HCT116 (cell line): ENCODE measurements at regions not wholly inside any gene's neighbourhood (a gene's known extent, or its start where the extent isn't known, plus 50 kb on each side); places are given as distances from the start of the nearest gene placed in this dataset.

ENCODE experiments used
- ATAC-seq: fragments of 200-7000 bp; cut with Tn5 transposase; 2 replicates; pipeline ENCODE4 v1.9.1; 2020; ENCODE audit warnings: mild to moderate bottlenecking, moderate library complexity
- BruUV-seq: library from RNA; stranded (reverse); fragments of 400-500 nt; replicated peaks from 2 replicates; lab custom pipeline; 2021; lab: Mats Ljungman, UMichigan
- CTCF ChIA-PET: fragments of 300-600 bp; sonication (Branson Sonifier 250); formaldehyde crosslinking; loops from one replicate; lab custom pipeline; 2021; ENCODE audit warnings: antibody characterized with exemption; lab: Charles Lee
- POLR2A ChIA-PET: fragments of 300-600, 350-600 bp; sonication (Branson Sonifier 250); formaldehyde crosslinking; loops from one replicate; lab custom pipeline; 2021; ENCODE audit warnings: antibody characterized with exemption; lab: Charles Lee
- RAD21 ChIA-PET, 2 experiments: fragments of 300-600 bp; sonication (Branson Sonifier 250); formaldehyde crosslinking; loops; one replicate each; lab custom pipeline; 2023; ENCODE audit warnings: low total read pairs in 2 of 2; ENCODE audit not compliant: uncharacterized antibody in 2 of 2, unreplicated experiment in 2 of 2, low non-redundant PET in 1 of 2; lab: Charles Lee
- DNase-seq: peaks from one replicate; pipeline ENCODE4 v3.0.0-alpha.2; 2010; ENCODE audit warnings: low read depth, low spot score
- H2AFZ ChIP-seq: fragments of 200-600 bp; shearing (Covaris generic), sonication (generic); 2 replicates; pipeline ENCODE4 v1.6.1; 2017; ENCODE audit warnings: low read depth, mixed run types, mixed read lengths, antibody characterized with exemption, low read length; ENCODE audit not compliant: poor library complexity, severe bottlenecking
- H3K27ac ChIP-seq: 2 replicates; pipeline ENCODE4 v1.5.1; 2012; ENCODE audit warnings: low read depth, low read length
- H3K27me3 ChIP-seq: fragments of 200-600 bp; sonication (generic); 2 replicates; pipeline ENCODE4 v1.6.1; 2016; ENCODE audit warnings: mixed run types, low read length, mixed read lengths; ENCODE audit not compliant: insufficient read depth
- H3K36me3 ChIP-seq, 2 experiments: fragments of 200-500 bp in 1 of 2; fragments of 200-600 bp in 1 of 2; sonication (Bioruptor generic) in 1 of 2; sonication (generic) in 1 of 2; 2 replicates each; pipeline versions ENCODE4 v1.5.1 to v1.6.1; 2014 to 2016; ENCODE audit warnings: low read length in 2 of 2, inconsistent platforms in 1 of 2, mixed read lengths in 1 of 2, mixed run types in 1 of 2; ENCODE audit not compliant: insufficient read depth in 2 of 2, control insufficient read depth in 1 of 2
- H3K4me1 ChIP-seq, 2 experiments: fragments of 200-600 bp in 1 of 2; sonication (generic) in 1 of 2; 2 replicates each; pipeline versions ENCODE4 v1.5.1 to v1.6.1; 2012 to 2017; ENCODE audit warnings: low read length in 2 of 2, inconsistent platforms in 1 of 2, mild to moderate bottlenecking in 1 of 2, mixed read lengths in 1 of 2, mixed run types in 1 of 2, moderate library complexity in 1 of 2; ENCODE audit not compliant: insufficient read depth in 2 of 2, control insufficient read depth in 1 of 2
- H3K4me2 ChIP-seq: fragments of 200-600 bp; sonication (generic); 2 replicates; pipeline ENCODE4 v1.6.1; 2017; ENCODE audit warnings: mixed run types, low read length, mixed read lengths
- H3K4me3 ChIP-seq, 2 experiments: fragments of 200-600 bp in 1 of 2; sonication (generic) in 1 of 2; replicated peaks in 1 of 2; 2 replicates each; pipeline ENCODE4 v1.5.1; 2011 to 2016; ENCODE audit warnings: low read length in 2 of 2, control low read depth in 1 of 2, low read depth in 1 of 2, mild to moderate bottlenecking in 1 of 2, mixed read lengths in 1 of 2, mixed run types in 1 of 2
- H3K79me2 ChIP-seq: fragments of 200-600 bp; sonication (generic); 2 replicates; pipeline ENCODE4 v1.6.1; 2017; ENCODE audit warnings: mild to moderate bottlenecking, mixed run types, low read length, moderate library complexity, mixed read lengths; ENCODE audit not compliant: insufficient read depth
- H3K9ac ChIP-seq: fragments of 200-600 bp; sonication (generic); 2 replicates; pipeline ENCODE4 v1.6.1; 2016; ENCODE audit warnings: low read length, mixed read lengths
- H3K9me2 ChIP-seq: fragments of 200-600 bp; sonication (generic), shearing (Covaris generic); 2 replicates; pipeline ENCODE4 v1.6.1; 2017; ENCODE audit warnings: mixed run types, mild to moderate bottlenecking, moderate library complexity; ENCODE audit not compliant: insufficient read depth
- H3K9me3 ChIP-seq, 2 experiments: fragments of 200-500 bp in 1 of 2; fragments of 200-600 bp in 1 of 2; sonication (Bioruptor generic) in 1 of 2; sonication (generic) in 1 of 2; 2 replicates each; pipeline ENCODE4 v1.6.1; 2014 to 2017; ENCODE audit warnings: low read length in 2 of 2, mixed read lengths in 2 of 2, inconsistent platforms in 1 of 2, low read depth in 1 of 2, mild to moderate bottlenecking in 1 of 2, mixed run types in 1 of 2, moderate library complexity in 1 of 2; ENCODE audit not compliant: control insufficient read depth in 1 of 2, insufficient read depth in 1 of 2
- H4K20me1 ChIP-seq: fragments of 200-600 bp; sonication (generic), shearing (Covaris generic); 2 replicates; pipeline ENCODE4 v1.6.1; 2017; ENCODE audit warnings: mixed run types, mild to moderate bottlenecking, moderate library complexity; ENCODE audit not compliant: insufficient read depth
- ATF3 ChIP-seq: IDR thresholded peaks from 2 replicates; pipeline ENCODE4 v1.6.1; 2012
- CEBPB ChIP-seq: IDR thresholded peaks from 2 replicates; pipeline ENCODE4 v1.6.1; 2012; ENCODE audit warnings: low read depth
- EGR1 ChIP-seq: IDR thresholded peaks from 2 replicates; pipeline ENCODE4 v1.6.1; 2012; ENCODE audit warnings: low read depth
- ELF1 ChIP-seq: IDR thresholded peaks from 2 replicates; pipeline ENCODE4 v1.6.1; 2012; ENCODE audit warnings: low read depth, borderline replicate concordance
- EZH2 ChIP-seq: fragments of 200-600 bp; sonication (generic); IDR thresholded peaks from 2 replicates; pipeline ENCODE4 v1.6.1; 2017; ENCODE audit warnings: antibody characterized with exemption, mixed run types
- EZH2phosphoT487 ChIP-seq: fragments of 200-600 bp; IDR thresholded peaks from 2 replicates; pipeline ENCODE4 v1.6.1; 2018; ENCODE audit warnings: antibody characterized with exemption, borderline replicate concordance
- FOSL1 ChIP-seq: IDR thresholded peaks from 2 replicates; pipeline ENCODE4 v1.6.1; 2012; ENCODE audit warnings: low read depth
- JUND ChIP-seq: IDR thresholded peaks from 2 replicates; pipeline ENCODE4 v1.6.1; 2012
- MAX ChIP-seq: IDR thresholded peaks from 2 replicates; pipeline ENCODE4 v1.6.1; 2012
- POLR2A ChIP-seq: IDR thresholded peaks from 2 replicates; pipeline ENCODE4 v1.7.0; 2011; ENCODE audit warnings: borderline replicate concordance; ENCODE audit not compliant: insufficient read depth, insufficient read length; ENCODE audit errors: extremely low read depth
- RAD21 ChIP-seq: IDR thresholded peaks from 2 replicates; pipeline ENCODE4 v1.6.1; 2012; ENCODE audit warnings: low read depth, mild to moderate bottlenecking
- REST ChIP-seq: IDR thresholded peaks from 2 replicates; pipeline ENCODE4 v1.6.1; 2012; ENCODE audit warnings: low read depth
- SIN3A ChIP-seq: IDR thresholded peaks from 2 replicates; pipeline ENCODE4 v1.6.1; 2012; ENCODE audit warnings: low read depth
- YY1 ChIP-seq: IDR thresholded peaks from 2 replicates; pipeline ENCODE4 v1.6.1; 2011; ENCODE audit warnings: low read length, low read depth, moderate library complexity, mild to moderate bottlenecking; ENCODE audit not compliant: insufficient replicate concordance; ENCODE audit errors: extremely low read depth
- ZBTB33 ChIP-seq: IDR thresholded peaks from 2 replicates; pipeline ENCODE4 v1.6.1; 2011; ENCODE audit warnings: mild to moderate bottlenecking, low read length, moderate library complexity; ENCODE audit not compliant: insufficient replicate concordance; ENCODE audit errors: extremely low read depth
- ZFX ChIP-seq: fragments of 450-650 bp; IDR thresholded peaks from 2 replicates; pipeline ENCODE4 v1.6.1; 2017
- intact Hi-C: fragments of 100-400 bp; cut with micrococcal nuclease; formaldehyde crosslinking; loops from 2 replicates; pipeline ENCODE4 v1.10.0; 2022

- H3K27me3 ChIP-seq, result no peaks in the 10 kb centered on the region
- H2AFZ ChIP-seq, result no peak overlapping the region
- H4K20me1 ChIP-seq, result no peaks in the 10 kb centered on the region
- TF ChIP-seq SIN3A (no peak), EZH2phosphoT487 (no peak), EZH2 (no peak), ZBTB33 (no peak), JUND (no peak), ZFX (no peak), ATF3 (no peak)
- ChIA-PET RAD21 (no interaction called here), POLR2A (no interaction called here), CTCF (no interaction called here)
- no peaks in the 10 kb centered on the region for H3K36me3 ChIP-seq
- H3K4me1 ChIP-seq, result no peaks in the 10 kb centered on the region
- no peak overlapping the region for H3K27ac ChIP-seq
- H3K9me2 ChIP-seq, result no peaks in the 10 kb centered on the region
- no peak overlapping the region for H3K4me3 ChIP-seq
- no peaks in the 10 kb centered on the region; a peak in 1 of 4 replicates for H3K9me3 ChIP-seq
- no peaks in the 10 kb centered on the region for H3K79me2 ChIP-seq
- intact Hi-C loops, result no loop called here
- DNase-seq, result no peak
- H3K9ac ChIP-seq, result no peak overlapping the region
- H3K4me2 ChIP-seq, result no peak overlapping the region
- ATAC-seq, result no peak
- BruUV-seq, result no TSS peak
Measured at GRCh38 chr6:141141870-141142269, 990.9 kb upstream of the GJE1 start.

GRCh38 chr6:141140905-141141304, 991.8 kb upstream of the GJE1 start:
- intact Hi-C loops, result no loop called here
- no peak for ATAC-seq
- peak overlapping the region; percentile 60 for H2AFZ ChIP-seq
- no peaks in the 10 kb centered on the region for H3K36me3 ChIP-seq
- no peak overlapping the region for H3K9ac ChIP-seq
- no peaks in the 10 kb centered on the region for H3K79me2 ChIP-seq
- H3K4me2 ChIP-seq, result no peak overlapping the region
- H3K27ac ChIP-seq, result no peak overlapping the region
- H4K20me1 ChIP-seq, result no peaks in the 10 kb centered on the region
- no peaks in the 10 kb centered on the region for H3K4me1 ChIP-seq
- H3K27me3 ChIP-seq, result no peaks in the 10 kb centered on the region
- no TSS peak for BruUV-seq
- H3K9me3 ChIP-seq, result no peaks in the 10 kb centered on the region; a peak in 1 of 4 replicates
- ChIA-PET RAD21 (no interaction called here), CTCF (no interaction called here), POLR2A (no interaction called here)
- no peaks in the 10 kb centered on the region for H3K9me2 ChIP-seq
- DNase-seq, result no peak
- H3K4me3 ChIP-seq, result no peak overlapping the region
- TF ChIP-seq RAD21, result no peak
- no peak for TF ChIP-seq MAX
- no peak for TF ChIP-seq EZH2
- TF ChIP-seq ATF3, result no peak
- TF ChIP-seq FOSL1, result no peak
- TF ChIP-seq CEBPB, result no peak
- no peak for TF ChIP-seq REST
- no peak for TF ChIP-seq JUND
- no peak for TF ChIP-seq EGR1
- no peak for TF ChIP-seq YY1
- TF ChIP-seq POLR2A, result no peak
- TF ChIP-seq ELF1, result no peak
